T-helper 2 cell treated with Interferon-gamma antibody and Interleukin-4, amounts not matched to agents 100 ng/mL and 5 ng/mL, for 36 hours (primary cell): ENCODE measurements at regions not wholly inside any gene's neighbourhood (a gene's known extent, or its start where the extent isn't known, plus 50 kb on each side); places are given as distances from the start of the nearest gene placed in this dataset.
"Not testable (repeated sequence)": the region's sequence is repeated elsewhere in the genome, so short reads cannot be mapped to it uniquely, and the experiment has no call there.

ENCODE experiments used
- intact Hi-C: fragments of 100-400 bp; cut with micrococcal nuclease; formaldehyde crosslinking; loops from one replicate; pipeline ENCODE4 v1.15.1; 2023

DNA sequence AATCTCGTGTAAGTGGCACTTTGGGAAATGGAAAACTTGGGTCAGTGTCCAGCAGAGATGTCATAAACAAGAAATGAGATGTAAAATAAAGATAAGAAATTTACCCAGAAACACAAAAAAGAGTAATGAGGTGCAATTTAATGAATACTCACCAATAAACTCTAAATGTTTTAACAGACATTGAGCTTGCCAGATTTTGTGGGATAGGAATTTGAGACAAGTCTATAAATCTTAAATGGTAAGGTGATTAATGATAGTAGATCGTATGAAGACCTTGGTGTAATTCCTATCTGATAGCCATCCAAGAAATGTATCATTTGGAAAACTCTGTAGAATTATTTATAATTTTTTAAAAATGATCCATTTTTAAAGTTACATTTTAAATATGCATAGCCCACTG, 682.4 kb downstream of the MAT2B start:
- intact Hi-C loops, result no loop called here

DNA sequence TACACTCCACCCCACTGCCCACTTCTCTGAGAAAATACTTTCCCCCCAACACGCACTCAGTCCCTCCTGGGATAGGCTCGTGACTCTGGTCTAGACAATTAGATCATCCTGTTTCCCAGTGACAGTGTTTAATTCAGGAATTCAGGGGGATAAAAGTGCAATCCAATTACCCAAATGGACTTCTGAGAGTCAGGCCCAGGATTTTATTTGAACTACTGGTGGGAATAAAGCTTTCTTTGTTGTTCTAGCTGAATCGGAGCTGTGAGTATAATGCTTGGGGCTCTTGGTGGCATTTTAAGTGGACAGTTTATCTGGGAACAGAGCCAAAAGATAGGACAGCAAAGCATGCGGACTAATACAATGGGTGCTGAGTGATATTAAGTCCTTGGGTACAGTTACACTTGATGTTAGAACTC, 683.3 kb downstream of the MAT2B start:
- intact Hi-C loops, result no loop called here

DNA sequence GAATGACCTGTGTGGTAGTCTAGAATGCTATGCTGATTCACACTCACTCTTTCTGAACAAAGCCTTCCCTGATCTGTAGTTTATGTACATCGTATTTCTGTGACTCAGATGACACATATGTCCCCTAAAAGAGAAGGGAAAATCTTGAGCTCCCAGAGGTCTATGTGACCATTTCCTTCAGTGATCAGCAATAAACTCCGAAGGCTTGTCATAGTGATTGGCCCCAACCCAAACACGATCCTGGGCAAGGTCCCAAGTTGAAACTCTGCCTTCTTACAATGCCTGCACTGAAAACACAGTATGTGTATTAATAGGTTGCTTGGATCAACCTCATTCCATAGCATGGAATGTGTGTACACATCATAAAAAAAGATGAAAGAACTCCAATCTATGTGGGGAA, 685.8 kb downstream of the MAT2B start:
- intact Hi-C loops, result no loop called here

DNA sequence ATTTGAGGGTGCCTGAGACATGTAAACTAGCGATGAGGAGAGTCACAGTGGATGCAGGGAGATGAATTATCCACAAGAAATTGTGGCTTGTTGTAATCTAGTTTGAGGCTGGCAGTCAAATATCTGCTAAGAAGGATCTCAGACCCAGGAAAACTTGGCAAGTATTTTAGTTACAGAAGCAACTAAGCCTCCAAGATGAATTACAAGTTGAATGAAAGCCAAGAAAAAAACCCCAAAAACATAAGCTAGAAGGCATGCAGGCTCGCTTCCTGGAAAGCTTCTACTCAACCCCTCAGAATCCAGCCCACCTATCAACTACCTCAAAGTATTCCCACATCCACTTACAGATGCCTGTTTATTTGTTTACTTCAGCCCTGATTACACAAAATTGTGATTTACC, 696.9 kb downstream of the MAT2B start:
- intact Hi-C loops, result no loop called here

DNA sequence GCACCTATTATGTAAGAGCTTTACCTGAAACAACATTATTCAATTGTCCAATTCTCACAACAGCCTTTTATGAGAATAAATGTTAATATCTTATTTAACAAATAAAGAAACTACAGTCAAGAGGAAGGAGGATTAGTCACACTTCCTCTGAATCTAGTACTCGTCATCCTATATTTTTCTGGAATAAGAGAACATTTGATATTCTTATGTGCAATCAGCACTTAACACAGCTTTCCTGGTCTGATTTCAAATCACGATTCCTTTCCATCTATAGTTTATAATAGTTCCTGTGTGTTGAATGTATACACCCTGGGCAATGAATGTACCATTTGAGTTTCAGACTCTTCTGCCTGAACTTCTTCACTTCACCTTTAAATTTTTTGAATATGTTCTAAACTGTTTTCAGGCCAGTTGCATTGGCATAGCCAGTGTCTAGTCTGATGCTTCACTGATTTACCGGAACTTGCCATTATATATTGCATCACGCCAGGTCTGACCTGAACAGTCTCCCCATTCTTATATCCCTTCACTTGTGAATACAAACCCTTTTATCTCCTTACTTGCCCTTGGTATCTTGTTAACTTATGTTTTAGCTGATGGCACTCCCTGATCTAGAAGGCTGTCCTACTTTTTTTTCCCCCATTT, 698.3 kb downstream of the MAT2B start:
- intact Hi-C loops, result no loop called here

DNA sequence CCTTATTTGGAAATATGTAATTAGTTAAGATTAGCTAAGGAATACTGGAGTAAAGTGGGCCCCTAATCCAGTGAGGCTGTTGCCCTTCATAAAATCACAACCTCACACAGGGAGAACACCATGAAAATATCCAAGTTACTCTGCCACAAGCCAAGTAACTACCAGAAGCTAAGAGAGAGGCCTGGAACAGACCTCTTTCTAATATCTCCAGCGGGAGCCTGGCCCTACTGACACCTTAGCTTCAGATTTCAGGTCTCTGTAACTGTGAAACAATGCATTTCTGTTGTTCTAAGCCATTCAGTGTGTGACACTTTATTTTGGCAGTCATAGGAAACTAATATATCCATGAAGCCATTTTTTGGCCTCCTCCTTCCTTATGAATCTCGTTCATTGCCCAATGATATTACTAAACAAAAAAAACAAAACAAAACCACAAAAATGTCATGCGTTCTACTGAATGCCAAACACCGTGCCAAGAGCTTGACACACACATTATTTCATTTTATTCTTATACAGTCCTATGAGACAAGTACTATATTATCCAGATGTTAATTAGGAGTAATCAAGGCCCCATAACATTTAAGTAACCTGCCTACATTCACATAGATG, 699.0 kb downstream of the MAT2B start:
- intact Hi-C loops, result no loop called here

DNA sequence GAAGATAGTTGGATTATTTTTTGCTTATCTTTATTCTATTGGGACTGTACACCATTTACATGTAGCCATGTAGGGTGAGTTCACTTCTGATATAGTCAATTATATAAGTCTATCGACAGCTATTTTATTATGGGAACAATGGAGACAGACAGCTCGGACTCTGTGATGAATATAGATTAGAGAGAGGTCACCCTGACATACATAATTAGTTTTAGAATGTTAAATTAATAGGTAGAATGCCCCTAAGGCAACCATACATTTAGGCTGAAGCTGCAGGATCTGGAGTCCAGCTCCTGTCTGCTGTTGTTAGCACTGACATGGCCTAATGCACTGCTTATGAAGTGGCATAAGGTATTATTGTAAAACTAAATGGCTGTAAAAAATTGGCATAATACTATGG, 700.8 kb downstream of the MAT2B start:
- intact Hi-C loops, result no loop called here

DNA sequence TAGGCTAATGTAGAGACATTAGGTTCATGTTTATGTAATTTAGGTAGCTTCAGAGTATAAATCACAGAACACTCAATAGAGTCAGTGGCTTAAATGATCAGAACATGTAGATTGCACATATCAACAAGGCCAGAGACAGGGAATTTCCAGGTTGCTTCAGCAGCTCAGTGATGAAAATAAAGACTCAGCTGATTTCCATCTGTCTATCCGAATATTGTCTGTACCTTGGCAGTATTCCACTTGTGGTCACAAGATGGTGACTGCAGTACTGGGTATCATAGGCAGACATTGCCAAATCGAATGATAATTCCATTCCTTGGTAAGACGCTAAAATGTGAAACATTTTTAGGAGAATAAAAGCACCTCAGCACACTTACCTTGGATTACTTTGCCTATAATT, 702.2 kb downstream of the MAT2B start:
- intact Hi-C loops, result no loop called here

DNA sequence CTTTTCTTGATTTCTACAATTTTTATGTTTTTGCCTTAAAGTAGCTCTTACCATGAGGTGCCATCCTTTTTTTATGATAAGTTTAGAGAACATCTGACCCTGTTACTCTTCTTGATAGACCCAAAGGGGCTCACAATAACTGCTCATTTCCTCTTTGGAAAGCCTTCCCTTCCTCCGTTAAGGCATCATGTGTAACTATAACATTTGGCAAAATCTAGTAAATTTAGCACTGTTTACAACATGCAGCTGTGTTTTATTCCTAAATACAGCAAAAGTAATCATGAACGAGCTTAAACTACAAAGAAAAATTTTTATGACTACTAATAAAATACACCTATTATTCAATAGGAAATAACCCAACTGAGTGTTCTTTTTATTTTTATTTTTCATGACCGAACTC, 705.1 kb downstream of the MAT2B start:
- intact Hi-C loops, result no loop called here

DNA sequence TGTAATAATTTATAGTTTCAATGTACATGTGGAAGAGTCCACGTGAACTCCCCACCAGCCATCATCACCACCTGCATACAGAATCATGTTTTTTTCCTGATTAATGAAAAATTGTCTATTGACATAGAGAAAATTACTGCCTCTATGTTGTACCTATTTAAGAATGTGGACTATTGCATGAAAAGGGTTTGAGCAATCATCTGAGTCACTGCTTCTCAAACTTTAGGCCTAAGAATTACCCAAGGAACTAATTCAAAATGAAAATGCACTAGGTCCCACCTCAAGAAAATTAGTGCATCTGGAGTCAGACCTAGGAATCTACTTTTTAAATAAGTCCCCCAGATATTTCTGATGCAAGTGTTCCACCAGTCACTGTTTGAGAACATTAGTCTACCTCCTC, 709.3 kb downstream of the MAT2B start:
- intact Hi-C loops, result no loop called here

DNA sequence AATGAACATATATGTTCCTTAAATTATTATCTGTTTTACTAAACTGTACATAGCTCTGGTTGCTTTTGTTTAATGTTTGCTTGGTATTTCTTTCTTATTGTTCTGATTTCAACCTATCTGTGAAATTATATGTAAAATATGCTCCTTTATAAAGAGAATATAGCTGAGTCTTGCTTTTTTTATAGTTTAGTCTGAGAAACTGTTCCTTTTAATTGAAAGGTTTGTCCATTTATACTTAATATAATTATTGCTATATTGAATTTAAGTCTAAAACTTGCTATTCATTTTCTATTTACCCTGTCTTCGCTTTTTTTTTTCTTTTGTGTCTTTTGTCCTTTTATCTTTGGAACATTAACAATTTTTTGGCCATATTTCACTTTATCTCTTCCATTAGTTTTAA, 712.0 kb downstream of the MAT2B start:
- intact Hi-C loops, result no loop called here

DNA sequence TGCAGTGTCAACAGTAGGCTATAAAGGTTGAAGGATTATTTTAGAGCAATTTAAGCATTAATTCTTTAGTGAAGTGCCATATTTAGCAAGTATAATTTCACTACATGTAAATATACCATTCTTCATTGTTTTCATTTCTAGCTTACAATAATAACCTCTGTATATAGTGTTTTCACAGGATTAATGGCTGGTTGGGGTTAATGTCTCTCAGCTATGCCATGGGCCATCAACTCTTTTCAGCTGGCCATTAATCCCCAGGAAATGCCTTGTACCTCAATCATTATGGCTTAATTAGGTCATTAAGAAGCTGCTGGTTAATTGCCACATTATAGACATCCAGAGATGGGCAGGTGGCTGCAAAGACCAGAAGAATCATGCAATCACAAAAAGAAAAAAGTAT, 715.1 kb downstream of the MAT2B start:
- intact Hi-C loops, result no loop called here

DNA sequence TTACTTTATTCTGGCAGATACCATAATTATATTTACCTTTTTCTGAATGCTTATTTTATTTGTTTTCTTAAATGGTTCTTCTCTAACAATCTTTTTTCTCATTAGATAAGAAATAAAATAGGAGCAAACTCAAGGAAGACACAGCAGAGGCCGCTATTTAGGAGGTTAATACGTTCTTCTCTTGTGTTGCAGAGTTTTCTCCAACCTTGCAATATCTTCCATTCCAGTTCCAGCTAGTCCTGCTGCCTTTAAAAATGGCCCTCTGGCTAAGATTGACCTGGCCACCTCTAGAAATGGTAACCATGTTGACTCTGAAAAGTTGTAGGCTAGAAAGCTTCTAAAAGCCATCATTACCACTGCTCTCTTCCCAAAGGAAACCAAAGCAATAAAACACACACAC, 718.8 kb downstream of the MAT2B start:
- intact Hi-C loops, result no loop called here

DNA sequence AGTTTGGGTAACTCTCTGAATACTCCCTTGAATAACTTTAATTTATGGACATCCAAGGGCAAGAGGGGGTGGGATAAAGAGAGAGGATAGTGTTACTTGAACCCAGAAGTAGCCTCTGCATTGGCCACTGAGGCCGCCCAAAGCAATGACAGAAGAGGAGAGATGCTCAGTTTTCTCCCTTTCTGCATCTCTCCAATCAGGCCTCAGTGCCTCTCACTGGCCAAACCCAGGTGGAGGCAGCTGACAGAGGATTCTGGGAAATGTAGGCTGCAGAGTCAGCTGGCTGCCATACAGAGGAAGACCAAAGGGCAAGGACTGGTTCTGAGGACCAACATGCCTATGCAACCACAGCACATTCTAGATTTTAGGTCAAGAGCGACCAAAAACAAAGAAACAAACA, 719.4 kb downstream of the MAT2B start:
- intact Hi-C loops, result no loop called here

DNA sequence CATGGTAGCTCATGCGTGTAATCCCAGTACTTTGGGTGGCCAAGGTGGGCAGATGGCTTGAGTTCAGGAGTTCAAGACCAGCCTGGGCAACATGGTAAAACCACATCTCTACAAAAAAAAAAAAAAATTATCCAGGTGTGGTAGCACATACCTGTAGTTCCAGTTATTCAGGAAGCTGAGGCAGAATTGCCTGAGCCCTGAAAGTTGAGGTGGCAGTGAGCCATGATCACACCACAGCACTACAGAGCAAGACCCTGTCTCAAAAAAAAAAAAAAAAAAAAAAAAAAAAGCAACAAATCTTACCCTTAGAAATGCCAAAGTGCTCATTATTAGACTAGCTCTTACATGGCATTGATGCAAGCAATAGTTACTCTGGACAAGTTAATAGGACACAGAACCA, 724.9 kb downstream of the MAT2B start:
- intact Hi-C loops, result no loop called here

DNA sequence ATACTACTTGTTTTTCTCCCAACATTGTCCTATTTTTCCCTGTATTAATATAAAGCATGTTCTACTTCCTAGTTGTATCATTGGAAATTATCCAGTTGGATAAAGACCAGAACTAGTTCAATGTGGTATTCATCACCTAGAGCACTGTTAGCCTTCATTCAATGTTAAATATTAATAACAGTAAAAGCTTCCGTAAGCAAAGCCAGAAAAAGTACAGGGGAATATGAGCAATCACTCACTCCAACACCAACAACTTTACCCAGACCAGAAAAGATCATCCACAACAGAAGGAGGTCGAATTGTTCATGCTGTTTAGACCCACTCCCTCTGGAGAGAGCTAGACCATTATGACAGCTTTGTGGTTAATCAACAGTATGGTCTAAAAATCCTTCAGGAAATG, 728.4 kb downstream of the MAT2B start:
- intact Hi-C loops, result no loop called here

DNA sequence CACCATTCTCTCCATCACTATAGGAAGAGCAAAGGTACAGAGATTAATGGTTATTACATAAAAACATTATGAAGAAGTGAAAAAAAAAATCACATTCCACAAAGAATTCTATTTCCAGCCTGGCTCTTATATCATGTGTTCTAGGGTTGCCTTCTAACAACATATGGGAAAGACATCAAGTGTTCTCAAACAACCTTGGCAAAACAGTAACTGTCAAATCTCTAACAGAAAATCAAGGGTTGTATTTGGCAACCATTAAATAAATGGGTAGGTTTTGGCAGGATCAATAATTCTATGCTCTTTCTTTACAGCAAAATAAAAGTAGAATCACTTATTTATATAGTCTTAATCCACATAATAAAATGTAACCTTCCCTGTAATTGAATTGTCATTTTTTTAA, 728.9 kb downstream of the MAT2B start:
- intact Hi-C loops, result no loop called here

DNA sequence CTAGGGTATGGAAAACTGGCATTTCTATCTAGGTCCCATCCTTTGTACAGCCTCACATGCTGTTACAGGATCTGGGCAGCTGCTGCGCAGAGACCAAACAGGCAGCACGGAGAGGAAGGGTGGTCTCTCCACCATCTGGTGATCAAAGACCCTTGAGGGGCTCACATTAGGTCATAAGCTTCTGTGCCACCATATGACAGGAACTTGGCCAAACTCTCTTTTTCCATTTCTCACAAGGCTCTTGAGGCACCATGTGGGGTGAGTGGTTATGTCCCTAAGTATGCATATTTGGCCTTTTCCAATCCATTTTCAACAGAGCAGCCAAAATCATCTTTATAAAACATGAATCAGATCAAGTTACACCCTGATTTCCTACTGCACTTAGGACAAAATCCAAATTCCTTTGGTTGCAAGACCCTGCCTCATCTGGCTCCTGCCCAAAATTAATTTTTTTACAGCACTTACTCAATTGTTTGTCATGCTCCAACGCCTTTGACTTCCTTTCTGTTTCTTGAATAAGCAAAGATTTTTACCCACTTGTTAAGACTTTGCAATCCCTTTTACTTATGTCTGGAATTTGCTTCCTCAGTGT, 730.0 kb downstream of the MAT2B start:
- intact Hi-C loops, result no loop called here

DNA sequence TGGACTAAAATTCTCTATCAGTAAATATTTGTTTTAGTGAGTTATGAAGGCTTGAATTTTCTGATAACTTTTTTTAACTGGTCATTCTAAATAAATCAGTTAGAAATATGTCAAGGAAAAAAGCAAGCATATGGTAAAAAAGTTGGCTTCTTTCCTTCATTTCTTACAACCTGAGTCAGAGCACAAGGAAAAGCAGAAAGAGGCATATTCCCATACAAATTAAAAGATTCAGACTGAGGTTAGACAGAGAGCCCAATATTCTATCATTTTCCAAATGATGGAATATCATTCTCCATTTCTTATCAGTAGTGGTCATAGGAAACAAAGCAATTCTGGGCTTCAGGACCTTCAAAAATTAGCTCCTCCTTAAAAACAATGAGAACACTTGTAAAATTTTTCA, 732.1 kb downstream of the MAT2B start:
- intact Hi-C loops, result no loop called here

DNA sequence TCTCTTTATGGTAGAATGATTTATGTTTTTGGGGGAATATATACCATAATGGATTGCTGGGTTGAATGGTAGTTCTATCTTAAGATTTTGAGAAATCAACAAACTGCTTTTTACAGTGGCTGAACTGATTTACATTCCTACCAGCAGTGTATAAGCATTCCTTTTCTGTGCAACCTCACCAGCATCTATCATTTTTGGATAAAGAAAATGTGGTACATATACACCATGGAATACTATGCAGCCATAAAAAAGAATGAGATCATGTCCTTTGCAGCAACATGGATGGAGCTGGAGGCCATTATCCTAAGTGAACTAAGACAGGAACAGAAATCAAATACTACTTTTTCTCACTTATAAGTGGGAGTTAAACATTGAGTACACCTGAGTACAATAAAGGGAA, 746.4 kb downstream of the MAT2B start:
- intact Hi-C loops, result not testable (repeated sequence)

DNA sequence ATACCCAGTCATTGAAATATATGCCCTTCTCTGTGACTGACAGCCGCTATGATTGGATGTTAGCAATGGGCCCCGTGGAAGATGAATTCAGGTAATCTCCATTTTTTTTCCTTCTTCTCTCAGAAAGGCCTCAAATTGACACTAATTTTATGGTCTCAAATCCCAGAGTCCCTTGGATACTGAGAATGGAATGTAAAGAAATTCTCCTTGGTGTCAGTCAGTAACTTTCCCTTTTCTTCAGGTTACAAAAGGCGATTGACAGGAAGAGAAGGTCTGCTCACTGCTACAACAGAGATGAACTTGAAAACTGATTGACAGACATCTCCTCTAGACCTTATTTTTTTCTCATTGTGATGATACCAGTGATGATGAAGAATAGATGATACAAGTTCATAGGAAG, 748.3 kb downstream of the MAT2B start:
- intact Hi-C loops, result no loop called here

DNA sequence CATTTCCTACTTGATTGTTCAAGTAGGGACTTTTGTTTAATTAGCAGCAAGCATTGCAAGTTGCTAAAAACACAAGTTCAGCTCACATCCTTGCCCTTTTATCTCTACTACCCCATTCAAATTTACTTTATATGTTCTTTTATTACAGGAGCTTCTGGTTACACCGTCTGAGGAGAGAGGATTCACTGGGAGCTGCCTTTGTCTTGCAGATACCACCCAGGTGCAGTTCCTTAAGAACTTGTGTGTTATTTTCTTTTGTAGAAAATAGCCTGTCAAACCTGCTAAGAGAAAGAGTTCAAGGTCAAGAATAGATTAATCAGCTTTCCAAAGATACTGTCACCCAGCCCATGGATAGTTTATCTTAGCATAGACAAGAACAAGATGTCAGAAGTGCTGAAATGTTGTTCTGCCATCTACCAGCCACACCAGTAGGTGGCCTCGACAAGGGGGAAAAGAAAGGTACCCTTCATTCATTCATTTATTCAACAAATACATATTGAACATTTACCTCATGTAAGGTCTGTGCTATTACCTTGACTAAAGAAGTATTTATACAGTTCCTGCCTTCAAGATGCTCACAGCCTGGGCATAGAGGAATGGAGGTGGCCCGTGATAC, 750.3 kb downstream of the MAT2B start:
- intact Hi-C loops, result no loop called here

DNA sequence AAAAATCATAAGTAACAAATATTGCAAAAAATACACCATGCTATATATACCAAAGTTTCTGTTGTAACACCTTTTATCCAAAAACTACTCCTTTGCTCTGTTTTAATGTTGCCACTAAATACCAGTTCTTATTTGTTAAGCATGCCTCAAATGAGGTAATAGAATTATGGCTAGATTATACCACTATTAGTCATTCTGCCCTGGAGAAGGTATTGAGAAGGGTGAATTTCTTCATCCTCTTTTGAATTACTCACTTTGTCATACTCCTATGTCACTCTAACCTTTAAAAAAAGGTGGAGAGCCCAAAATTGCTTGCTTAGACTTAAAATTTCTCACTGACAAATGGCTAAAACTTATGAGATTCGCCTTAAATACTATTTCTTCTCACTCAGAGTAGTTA, 750.9 kb downstream of the MAT2B start:
- intact Hi-C loops, result no loop called here
